GM18858 (cell line): ENCODE measurements at regions not wholly inside any gene's neighbourhood (a gene's known extent, or its start where the extent isn't known, plus 50 kb on each side); places are given as distances from the start of the nearest gene placed in this dataset.
"Not testable (repeated sequence)": the region's sequence is repeated elsewhere in the genome, so short reads cannot be mapped to it uniquely, and the experiment has no call there.

Experiments
- ATAC-seq: cut with Tn5 transposase; IDR thresholded peaks from one replicate; pipeline ENCODE4 v1.9.1; 2021; ENCODE audit not compliant: unreplicated experiment

DNA sequence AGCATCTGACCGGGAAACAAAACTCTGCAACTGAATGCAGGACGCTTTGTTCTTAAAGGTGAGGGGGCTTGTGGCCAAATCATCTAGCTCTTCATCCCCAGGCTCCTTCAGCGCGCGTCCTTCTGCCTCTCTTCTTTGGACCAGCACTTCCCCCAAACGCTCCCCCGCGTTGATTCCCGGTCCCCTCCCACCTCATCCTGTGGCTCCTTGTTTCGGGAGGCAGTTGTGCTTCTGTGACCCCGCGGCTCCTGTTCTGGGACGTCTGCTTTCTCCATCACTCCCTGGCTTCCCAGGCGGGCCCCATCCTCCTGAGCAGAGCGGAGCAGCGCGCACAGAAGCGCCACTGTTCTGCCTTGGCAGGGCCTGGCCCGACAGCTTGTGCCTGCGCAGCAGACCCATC is 109.7 kb upstream of the ZNG1E start:
- not testable (repeated sequence) for ATAC-seq

- not testable (repeated sequence) for ATAC-seq
Measured at GRCh38 chr9:65519018-65519417, 156.7 kb upstream of the ZNG1E start.

- not testable (repeated sequence) for ATAC-seq
Measured at GRCh38 chr9:65514465-65514864, 161.3 kb upstream of the ZNG1E start.

GRCh38 chr9:65507897-65508296 is 167.8 kb upstream of the ZNG1E start:
- ATAC-seq, result not testable (repeated sequence)

- ATAC-seq, result not testable (repeated sequence)
Measured at GRCh38 chr9:65504686-65505085, 171.0 kb upstream of the ZNG1E start.

GRCh38 chr9:65503696-65504095 is 172.0 kb upstream of the ZNG1E start:
- not testable (repeated sequence) for ATAC-seq

GRCh38 chr9:65482890-65483289 is 192.8 kb upstream of the ZNG1E start:
- not testable (repeated sequence) for ATAC-seq

DNA sequence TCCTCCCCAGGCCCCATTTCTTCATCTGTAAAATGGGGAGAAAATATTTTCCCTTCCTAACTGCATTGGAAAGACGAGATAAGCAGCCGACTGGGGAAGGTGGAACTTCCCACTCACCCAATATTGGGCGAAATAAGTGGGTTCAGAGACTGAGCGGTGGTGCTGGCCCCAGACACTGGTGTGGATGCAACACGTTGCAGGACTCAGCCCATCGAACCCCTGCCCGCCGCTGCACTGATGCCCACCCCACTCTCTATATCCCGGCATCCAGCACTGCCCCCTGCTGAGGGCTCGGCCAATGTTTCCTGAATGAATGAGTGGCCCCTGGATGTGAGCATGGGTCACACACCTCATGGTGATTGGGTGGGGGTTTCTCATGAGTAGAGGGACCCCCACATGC is 194.4 kb upstream of the ZNG1E start:
- ATAC-seq, result not testable (repeated sequence)

GRCh38 chr9:65474891-65475290 is 189.9 kb upstream of the FOXD4L5 start:
- not testable (repeated sequence) for ATAC-seq

DNA sequence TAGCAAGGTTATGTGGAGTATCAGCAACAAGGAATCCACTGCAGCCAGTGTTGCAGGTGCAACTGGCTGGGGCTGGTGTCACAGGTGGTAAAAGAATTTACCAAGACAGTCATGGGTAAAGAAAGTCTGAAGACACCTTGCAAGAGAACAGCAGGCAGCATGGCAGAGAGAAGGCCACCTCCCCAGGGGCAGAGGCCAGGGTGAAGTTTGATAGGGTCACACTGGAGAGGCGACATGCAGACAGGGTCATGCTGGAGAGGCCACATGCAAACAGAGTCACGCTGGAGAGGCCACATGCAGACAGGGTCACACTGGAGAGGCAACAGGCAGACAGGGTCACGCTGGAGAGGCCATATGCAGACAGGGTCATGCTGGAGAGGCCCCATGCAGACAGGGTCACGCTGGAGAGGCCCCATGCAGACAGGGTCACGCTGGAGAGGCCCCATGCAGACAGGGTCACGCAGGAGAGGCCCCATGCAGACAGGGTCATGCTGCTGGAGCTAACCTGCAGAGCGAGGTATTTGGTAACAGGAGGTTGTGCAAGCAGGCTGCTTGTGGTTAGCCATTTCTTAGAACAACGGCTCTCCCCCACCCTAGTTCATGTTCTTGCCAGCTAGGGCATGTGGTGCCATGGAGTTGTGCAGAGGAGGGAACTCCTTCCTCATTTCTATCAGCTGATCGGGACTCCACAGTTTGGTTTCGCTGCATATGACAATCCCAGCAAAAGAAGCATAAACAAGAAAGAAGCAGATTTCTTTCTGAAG is 188.2 kb upstream of the FOXD4L5 start:
- ATAC-seq, result not testable (repeated sequence)

GRCh38 chr9:65471106-65471505 is 186.1 kb upstream of the FOXD4L5 start:
- ATAC-seq, result not testable (repeated sequence)

- ATAC-seq, result not testable (repeated sequence)
Measured at GRCh38 chr9:65466911-65467734, 182.1 kb upstream of the FOXD4L5 start.

- ATAC-seq, result not testable (repeated sequence)
Measured at GRCh38 chr9:65465246-65465895, 180.4 kb upstream of the FOXD4L5 start.

DNA sequence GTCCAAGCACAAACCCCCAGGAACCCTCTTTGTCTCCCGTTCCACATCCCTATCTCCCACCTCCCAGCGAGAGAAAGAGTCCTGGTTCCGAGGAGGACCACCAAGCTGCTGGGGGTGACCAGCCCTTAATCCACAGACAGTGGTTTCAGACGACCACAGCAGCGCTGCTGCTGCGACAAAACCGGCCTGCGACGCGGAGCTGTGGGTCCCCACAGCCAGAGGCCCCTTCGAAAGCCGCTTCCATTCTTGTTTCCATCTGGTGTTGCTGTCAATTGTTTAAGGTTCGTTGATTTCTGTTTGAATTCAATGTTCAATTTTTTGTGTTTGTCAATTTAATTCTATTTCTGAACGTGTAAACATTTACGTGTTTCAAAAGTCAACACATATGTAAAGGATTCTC is 177.5 kb upstream of the FOXD4L5 start:
- not testable (repeated sequence) for ATAC-seq

DNA sequence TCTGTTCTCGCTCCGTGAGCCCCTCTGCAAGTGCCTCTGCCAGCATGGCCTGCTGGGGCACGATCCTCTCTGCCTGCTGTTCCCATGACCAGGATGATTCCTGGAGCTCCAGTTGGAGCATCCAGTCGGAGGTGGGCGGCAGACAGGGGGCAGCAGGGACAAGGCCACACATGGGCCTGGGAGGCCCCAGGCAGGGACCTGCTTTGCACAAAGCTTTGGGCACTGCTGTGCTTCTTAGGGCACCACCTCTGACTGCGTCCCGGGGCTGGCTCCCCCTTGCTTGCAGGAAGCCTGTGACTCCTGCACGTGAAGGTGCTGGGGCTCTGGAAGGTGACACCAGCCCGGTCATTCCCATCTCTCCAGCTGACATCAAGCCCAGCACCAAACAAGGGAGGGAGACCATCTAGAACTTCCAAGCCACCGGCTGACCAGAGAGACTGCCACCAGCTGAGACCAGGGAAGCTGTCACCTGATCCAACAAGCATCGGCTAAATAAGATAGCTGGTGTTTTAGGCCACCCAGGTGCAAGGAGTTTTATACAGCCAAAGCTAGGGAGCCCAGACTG is 174.8 kb upstream of the FOXD4L5 start:
- no peak for ATAC-seq

- no peak for ATAC-seq
Measured at GRCh38 chr9:65458992-65459391, 174.0 kb upstream of the FOXD4L5 start.

DNA sequence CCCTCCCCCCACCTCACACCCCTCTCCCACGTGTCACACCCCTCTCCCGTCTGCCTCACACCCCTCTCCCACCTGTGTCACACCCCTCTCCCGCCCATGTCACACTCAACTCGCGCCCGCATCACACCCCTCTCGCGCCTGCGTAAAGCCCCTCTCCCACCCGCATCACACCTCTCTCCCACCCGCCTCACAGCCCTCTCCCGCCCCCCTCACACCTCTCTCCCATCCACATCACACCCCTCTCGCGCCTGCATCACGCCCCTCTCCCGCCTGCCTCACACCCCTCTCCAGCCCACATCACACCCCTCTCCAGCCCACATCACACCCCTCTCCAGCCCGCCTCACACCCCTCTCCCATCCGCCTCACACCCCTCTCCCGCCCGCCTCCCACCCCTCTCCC is 173.5 kb upstream of the FOXD4L5 start:
- ATAC-seq, result no peak

DNA sequence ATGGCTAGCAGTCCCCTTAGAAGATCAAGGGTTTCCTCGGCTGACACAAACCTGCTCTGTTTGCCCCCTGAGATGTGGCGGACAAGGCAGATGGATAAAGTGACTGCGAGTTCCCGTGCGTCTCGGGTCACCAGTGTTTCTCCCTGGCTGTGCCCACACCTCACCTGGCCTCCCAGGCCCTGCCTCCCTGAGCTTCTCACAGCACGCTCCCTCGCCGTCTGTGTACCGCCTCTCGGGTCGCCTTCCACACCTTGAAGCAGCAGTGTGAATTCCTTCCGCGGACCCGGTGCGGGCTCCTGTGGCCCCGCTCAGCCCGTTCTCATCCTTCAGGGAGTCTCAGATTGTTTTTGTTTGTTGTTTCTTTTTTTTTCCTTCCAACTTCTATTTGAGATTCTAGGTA is 172.0 kb upstream of the FOXD4L5 start:
- not testable (repeated sequence) for ATAC-seq

- not testable (repeated sequence) for ATAC-seq
Measured at GRCh38 chr9:65455751-65456647, 171.0 kb upstream of the FOXD4L5 start.

GRCh38 chr9:65455136-65455535 is 170.1 kb upstream of the FOXD4L5 start:
- ATAC-seq, result not testable (repeated sequence)
